DOHH2 (cell line): ENCODE measurements at regions not wholly inside any gene's neighbourhood (a gene's known extent, or its start where the extent isn't known, plus 50 kb on each side); places are given as distances from the start of the nearest gene placed in this dataset.

Experiments
- EZH2phosphoT487 ChIP-seq: fragments of 200-600 bp; sonication (generic); IDR thresholded peaks from 2 replicates; pipeline ENCODE4 v1.6.1; 2017; ENCODE audit warnings: borderline replicate concordance, mild to moderate bottlenecking, antibody characterized with exemption, low read length, moderate library complexity, mixed read lengths
- TF ChIP-seq, protein P1 (sequence below): fragments of 200-600 bp; sonication (generic); IDR thresholded peaks from one replicate; pipeline ENCODE4 v1.5.1; 2014; ENCODE audit warnings: antibody characterized with exemption, mild to moderate bottlenecking, low read depth, low read length; ENCODE audit not compliant: poor library complexity, severe bottlenecking

GRCh38 chr2:146890491-146890890 lies 954.3 kb upstream of the ACVR2A start:
- TF ChIP-seq, protein P1, sequence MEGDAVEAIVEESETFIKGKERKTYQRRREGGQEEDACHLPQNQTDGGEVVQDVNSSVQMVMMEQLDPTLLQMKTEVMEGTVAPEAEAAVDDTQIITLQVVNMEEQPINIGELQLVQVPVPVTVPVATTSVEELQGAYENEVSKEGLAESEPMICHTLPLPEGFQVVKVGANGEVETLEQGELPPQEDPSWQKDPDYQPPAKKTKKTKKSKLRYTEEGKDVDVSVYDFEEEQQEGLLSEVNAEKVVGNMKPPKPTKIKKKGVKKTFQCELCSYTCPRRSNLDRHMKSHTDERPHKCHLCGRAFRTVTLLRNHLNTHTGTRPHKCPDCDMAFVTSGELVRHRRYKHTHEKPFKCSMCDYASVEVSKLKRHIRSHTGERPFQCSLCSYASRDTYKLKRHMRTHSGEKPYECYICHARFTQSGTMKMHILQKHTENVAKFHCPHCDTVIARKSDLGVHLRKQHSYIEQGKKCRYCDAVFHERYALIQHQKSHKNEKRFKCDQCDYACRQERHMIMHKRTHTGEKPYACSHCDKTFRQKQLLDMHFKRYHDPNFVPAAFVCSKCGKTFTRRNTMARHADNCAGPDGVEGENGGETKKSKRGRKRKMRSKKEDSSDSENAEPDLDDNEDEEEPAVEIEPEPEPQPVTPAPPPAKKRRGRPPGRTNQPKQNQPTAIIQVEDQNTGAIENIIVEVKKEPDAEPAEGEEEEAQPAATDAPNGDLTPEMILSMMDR: no peak
- TF ChIP-seq EZH2phosphoT487: no peak
